Fibroblast of lung (primary cell): ENCODE measurements at regions not wholly inside any gene's neighbourhood (a gene's known extent, or its start where the extent isn't known, plus 50 kb on each side); places are given as distances from the start of the nearest gene placed in this dataset.

Experiments
- EZH2 ChIP-seq: IDR thresholded peaks from 2 replicates; pipeline ENCODE4 v1.5.1; 2012; ENCODE audit warnings: low read length, control low read depth, mild to moderate bottlenecking; ENCODE audit errors: missing control alignments
- TF ChIP-seq, protein P1 (sequence below), 2 donors: IDR thresholded peaks in 1 of 2; conservative IDR thresholded peaks in 1 of 2; 1 replicate in 1 of 2; 2 replicates in 1 of 2; pipeline ENCODE4 v1.5.1; 2011 to 2012; ENCODE audit warnings: low read length in 2 of 2, control low read depth in 1 of 2, inconsistent platforms in 1 of 2, low read depth in 1 of 2, mild to moderate bottlenecking in 1 of 2

GRCh38 chr11:45001466-45002165, 50.9 kb upstream of the TP53I11 start:
- TF ChIP-seq, protein P1, sequence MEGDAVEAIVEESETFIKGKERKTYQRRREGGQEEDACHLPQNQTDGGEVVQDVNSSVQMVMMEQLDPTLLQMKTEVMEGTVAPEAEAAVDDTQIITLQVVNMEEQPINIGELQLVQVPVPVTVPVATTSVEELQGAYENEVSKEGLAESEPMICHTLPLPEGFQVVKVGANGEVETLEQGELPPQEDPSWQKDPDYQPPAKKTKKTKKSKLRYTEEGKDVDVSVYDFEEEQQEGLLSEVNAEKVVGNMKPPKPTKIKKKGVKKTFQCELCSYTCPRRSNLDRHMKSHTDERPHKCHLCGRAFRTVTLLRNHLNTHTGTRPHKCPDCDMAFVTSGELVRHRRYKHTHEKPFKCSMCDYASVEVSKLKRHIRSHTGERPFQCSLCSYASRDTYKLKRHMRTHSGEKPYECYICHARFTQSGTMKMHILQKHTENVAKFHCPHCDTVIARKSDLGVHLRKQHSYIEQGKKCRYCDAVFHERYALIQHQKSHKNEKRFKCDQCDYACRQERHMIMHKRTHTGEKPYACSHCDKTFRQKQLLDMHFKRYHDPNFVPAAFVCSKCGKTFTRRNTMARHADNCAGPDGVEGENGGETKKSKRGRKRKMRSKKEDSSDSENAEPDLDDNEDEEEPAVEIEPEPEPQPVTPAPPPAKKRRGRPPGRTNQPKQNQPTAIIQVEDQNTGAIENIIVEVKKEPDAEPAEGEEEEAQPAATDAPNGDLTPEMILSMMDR (conservative IDR thresholded peaks at IDR 0.05 in 1 of 2, IDR thresholded peaks at IDR 0.05 in 1 of 2; ENCODE audit: low read depth in 1 of 2, low read length in 2 of 2): no peak
- TF ChIP-seq EZH2: no peak
